ENCODE measurements at regions not wholly inside any gene's neighbourhood (a gene's known extent, or its start where the extent isn't known, plus 50 kb on each side); places are given as distances from the start of the nearest gene placed in this dataset.

DNA sequence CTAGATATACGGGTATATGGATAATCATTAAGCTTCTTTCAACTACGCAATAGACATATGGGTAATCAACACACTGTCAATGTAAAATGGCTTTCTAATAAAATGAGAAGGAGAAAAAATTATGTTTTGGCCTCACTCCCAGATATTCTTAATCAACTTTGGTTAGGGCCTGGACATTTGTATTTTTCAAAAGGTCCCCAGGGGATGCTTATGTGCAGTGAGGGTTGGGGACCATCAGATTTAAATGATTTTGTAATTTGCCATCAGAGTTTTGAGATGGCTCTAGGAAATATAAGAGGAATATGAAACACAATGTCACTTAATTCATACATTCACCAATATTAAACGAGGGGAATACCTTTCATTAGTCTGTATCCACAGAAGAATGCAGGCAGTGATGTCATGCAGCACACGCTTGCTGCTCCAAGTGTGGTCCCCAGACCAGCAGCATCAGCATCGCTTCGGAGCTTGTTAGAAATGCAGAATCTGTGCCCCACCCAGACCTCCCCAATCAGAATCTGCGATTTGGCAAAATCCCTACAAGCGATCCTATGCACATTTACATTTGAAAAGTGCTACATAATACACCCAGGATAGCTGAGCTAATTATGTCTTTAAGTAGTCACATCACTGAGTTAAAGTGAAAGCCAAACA is 75.1 kb downstream of the INHBA start:
- Histone ChIP-seq H3K27me3 (ENCODE audit: low read depth, low read length) (no peaks in the 10 kb centered on the region), H3K36me3 (replicated peaks; ENCODE audit: low read depth, low read length) (no peaks in the 10 kb centered on the region), H3K9me3 (ENCODE audit: insufficient read depth, low read length) (no peaks in the 10 kb centered on the region), H2AFZ (ENCODE audit: low read depth, low read length) (no peak overlapping the region), H3K4me3 (ENCODE audit: low read length) (no peak overlapping the region), H3K4me2 (ENCODE audit: low read length) (no peak overlapping the region), H3K9ac (ENCODE audit: low read length) (no peak overlapping the region), H4K20me1 (ENCODE audit: insufficient read depth, low read length) (no peaks in the 10 kb centered on the region), H3K4me1 (ENCODE audit: low read length) (peaks cover 57% of the 10 kb centered on the region), H3K27ac (ENCODE audit: low read length) (no peak overlapping the region), H3K79me2 (ENCODE audit: low read length) (no peaks in the 10 kb centered on the region)
- no peak for TF ChIP-seq EZH2phosphoT487 (IDR thresholded peaks at IDR 0.05; ENCODE audit: low read depth)
- TF ChIP-seq, protein P1, sequence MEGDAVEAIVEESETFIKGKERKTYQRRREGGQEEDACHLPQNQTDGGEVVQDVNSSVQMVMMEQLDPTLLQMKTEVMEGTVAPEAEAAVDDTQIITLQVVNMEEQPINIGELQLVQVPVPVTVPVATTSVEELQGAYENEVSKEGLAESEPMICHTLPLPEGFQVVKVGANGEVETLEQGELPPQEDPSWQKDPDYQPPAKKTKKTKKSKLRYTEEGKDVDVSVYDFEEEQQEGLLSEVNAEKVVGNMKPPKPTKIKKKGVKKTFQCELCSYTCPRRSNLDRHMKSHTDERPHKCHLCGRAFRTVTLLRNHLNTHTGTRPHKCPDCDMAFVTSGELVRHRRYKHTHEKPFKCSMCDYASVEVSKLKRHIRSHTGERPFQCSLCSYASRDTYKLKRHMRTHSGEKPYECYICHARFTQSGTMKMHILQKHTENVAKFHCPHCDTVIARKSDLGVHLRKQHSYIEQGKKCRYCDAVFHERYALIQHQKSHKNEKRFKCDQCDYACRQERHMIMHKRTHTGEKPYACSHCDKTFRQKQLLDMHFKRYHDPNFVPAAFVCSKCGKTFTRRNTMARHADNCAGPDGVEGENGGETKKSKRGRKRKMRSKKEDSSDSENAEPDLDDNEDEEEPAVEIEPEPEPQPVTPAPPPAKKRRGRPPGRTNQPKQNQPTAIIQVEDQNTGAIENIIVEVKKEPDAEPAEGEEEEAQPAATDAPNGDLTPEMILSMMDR (IDR thresholded peaks at IDR 0.05; ENCODE audit: low read depth, low read length): no peak

DNA sequence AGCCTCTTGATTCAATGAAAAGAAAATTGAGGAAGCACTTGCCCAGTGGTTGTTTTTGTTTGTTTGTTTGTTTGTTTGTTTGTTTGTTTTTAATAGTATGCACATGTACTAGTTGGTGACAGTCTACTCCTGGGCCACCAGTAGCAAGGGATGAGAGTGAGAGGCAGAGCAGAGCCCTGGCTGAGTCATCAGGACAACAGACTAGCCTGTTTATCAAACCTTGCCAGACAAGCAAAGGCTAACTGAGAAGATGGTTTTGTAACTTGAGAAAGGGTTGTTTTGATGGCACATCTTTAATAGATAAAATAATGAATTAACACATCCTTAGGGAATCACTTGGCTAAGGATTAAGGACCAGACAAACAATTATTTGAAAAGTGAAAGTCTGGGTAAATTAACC is 78.1 kb downstream of the INHBA start:
- H3K27me3 ChIP-seq (ENCODE audit: low read depth, low read length): no peaks in the 10 kb centered on the region
- H3K4me2 ChIP-seq (ENCODE audit: low read length): no peak overlapping the region
- H3K4me3 ChIP-seq (ENCODE audit: low read length): no peak overlapping the region
- no peak overlapping the region for H2AFZ ChIP-seq (ENCODE audit: low read depth, low read length)
- no peaks in the 10 kb centered on the region for H3K79me2 ChIP-seq (ENCODE audit: low read length)
- H3K36me3 ChIP-seq (replicated peaks; ENCODE audit: low read depth, low read length): no peaks in the 10 kb centered on the region
- no peaks in the 10 kb centered on the region for H3K9me3 ChIP-seq (ENCODE audit: insufficient read depth, low read length)
- TF ChIP-seq, protein P1 (IDR thresholded peaks at IDR 0.05; ENCODE audit: low read depth, low read length): no peak
- no peak for TF ChIP-seq EZH2phosphoT487 (IDR thresholded peaks at IDR 0.05; ENCODE audit: low read depth)
- H3K9ac ChIP-seq (ENCODE audit: low read length): no peak overlapping the region
- H3K27ac ChIP-seq (ENCODE audit: low read length): no peak overlapping the region
- H3K4me1 ChIP-seq (ENCODE audit: low read length): peaks cover 35% of the 10 kb centered on the region
- no peaks in the 10 kb centered on the region for H4K20me1 ChIP-seq (ENCODE audit: insufficient read depth, low read length)

DNA sequence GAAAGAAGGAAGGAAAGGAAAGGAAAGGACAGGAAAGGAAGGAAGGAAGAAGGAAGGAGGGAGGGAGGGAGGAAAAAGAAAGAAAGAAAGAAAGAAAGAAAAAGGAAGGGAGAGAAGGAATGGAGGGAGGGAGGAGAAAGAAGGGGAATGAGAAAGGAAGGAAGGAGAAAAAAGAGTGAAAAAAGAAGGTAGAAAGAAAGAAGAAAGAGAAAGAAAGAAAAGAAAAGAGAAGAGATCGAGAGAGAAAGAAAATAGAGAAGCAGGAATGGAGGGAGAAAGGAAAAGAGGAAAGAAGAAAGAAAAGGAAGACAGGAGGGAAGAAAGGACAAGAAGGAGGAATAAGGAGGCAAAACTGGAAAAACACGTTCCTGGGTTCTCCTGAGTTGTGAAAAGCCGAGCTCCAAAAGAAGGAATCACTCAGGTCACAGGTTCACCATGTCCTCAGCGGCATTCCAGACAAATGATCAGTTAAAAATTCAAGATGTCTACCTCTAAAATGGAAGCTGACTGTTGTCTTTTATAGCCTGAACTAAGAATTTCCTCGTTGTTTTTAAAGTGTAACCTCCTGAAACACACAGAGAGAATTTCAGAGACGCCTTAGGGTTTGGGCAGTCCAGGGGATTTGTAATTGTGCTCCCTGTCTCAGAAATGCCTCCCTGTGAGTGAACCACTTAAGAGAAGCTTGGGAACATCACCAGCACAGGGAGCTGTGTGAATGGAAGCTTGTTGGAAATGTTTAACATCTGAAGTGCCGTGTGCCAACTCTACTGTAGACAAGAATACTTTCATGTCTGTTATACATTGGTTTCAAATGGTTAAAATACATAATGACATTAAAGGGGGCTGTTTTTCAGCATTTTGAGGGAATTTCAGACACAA is 80.7 kb downstream of the INHBA start:
- no peak overlapping the region for H3K4me3 ChIP-seq (ENCODE audit: low read length)
- peaks cover 18% of the 10 kb centered on the region for H3K4me1 ChIP-seq (ENCODE audit: low read length)
- H3K27me3 ChIP-seq (ENCODE audit: low read depth, low read length): no peaks in the 10 kb centered on the region
- H3K36me3 ChIP-seq (replicated peaks; ENCODE audit: low read depth, low read length): no peaks in the 10 kb centered on the region
- H3K27ac ChIP-seq (ENCODE audit: low read length): no peak overlapping the region
- H3K9me3 ChIP-seq (ENCODE audit: insufficient read depth, low read length): no peaks in the 10 kb centered on the region
- no peak overlapping the region for H3K4me2 ChIP-seq (ENCODE audit: low read length)
- no peak overlapping the region for H3K9ac ChIP-seq (ENCODE audit: low read length)
- H4K20me1 ChIP-seq (ENCODE audit: insufficient read depth, low read length): no peaks in the 10 kb centered on the region
- no peak overlapping the region for H2AFZ ChIP-seq (ENCODE audit: low read depth, low read length)
- TF ChIP-seq, protein P1 (IDR thresholded peaks at IDR 0.05; ENCODE audit: low read depth, low read length): no peak
- TF ChIP-seq EZH2phosphoT487 (IDR thresholded peaks at IDR 0.05; ENCODE audit: low read depth): no peak
- no peaks in the 10 kb centered on the region for H3K79me2 ChIP-seq (ENCODE audit: low read length)

DNA sequence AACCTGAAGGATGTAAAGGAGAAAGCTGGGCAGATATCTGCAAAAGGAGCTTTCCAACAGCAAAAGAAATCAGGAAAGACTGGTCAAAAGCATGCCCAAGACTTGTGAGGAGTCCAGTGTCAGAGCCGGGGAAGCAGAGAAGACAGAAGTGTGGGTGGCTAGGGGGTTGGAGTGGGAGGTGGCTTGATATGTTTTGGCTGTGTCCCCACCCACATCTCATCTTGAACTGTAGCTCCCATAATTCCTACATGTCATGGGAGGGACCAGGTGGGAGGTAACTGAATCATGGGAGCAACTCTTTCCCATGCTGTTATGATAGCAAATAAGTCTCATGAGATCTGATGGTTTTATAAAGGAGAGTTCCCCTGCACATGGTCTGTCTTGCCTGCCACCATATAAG is 84.9 kb downstream of the INHBA start:
- no peaks in the 10 kb centered on the region for H3K36me3 ChIP-seq (replicated peaks; ENCODE audit: low read depth, low read length)
- no peaks in the 10 kb centered on the region for H4K20me1 ChIP-seq (ENCODE audit: insufficient read depth, low read length)
- H3K4me3 ChIP-seq (ENCODE audit: low read length): no peak overlapping the region
- no peak overlapping the region for H2AFZ ChIP-seq (ENCODE audit: low read depth, low read length)
- H3K79me2 ChIP-seq (ENCODE audit: low read length): no peaks in the 10 kb centered on the region
- peaks cover 4% of the 10 kb centered on the region for H3K4me1 ChIP-seq (ENCODE audit: low read length)
- no peak for TF ChIP-seq EZH2phosphoT487 (IDR thresholded peaks at IDR 0.05; ENCODE audit: low read depth)
- TF ChIP-seq, protein P1 (IDR thresholded peaks at IDR 0.05; ENCODE audit: low read depth, low read length): no peak
- H3K9me3 ChIP-seq (ENCODE audit: insufficient read depth, low read length): no peaks in the 10 kb centered on the region
- no peak overlapping the region for H3K4me2 ChIP-seq (ENCODE audit: low read length)
- no peak overlapping the region for H3K9ac ChIP-seq (ENCODE audit: low read length)
- H3K27me3 ChIP-seq (ENCODE audit: low read depth, low read length): no peaks in the 10 kb centered on the region
- no peak overlapping the region for H3K27ac ChIP-seq (ENCODE audit: low read length)

Measured in OCI-LY3 (cell line).